Posterior vena cava (tissue), 2 donors: ENCODE measurements at regions not wholly inside any gene's neighbourhood (a gene's known extent, or its start where the extent isn't known, plus 50 kb on each side); places are given as distances from the start of the nearest gene placed in this dataset.
"Not testable (repeated sequence)": the region's sequence is repeated elsewhere in the genome, so short reads cannot be mapped to it uniquely, and the experiment has no call there.

Source experiments
- DNase-seq: peaks from one replicate; pipeline ENCODE4 v3.0.0-alpha.2; 2020; ENCODE audit warnings: low spot score
- intact Hi-C, 2 donors: fragments of 100-400 bp; cut with DNase I; formaldehyde crosslinking; loops; one replicate each; pipeline versions ENCODE4 v1.14.1 to v1.14.2; 2022 to 2023
- donor health status: DM: yes; HTN: yes; CAD: no.
- donor health status: DM: yes; HTN: yes; CAD: no.

DNA sequence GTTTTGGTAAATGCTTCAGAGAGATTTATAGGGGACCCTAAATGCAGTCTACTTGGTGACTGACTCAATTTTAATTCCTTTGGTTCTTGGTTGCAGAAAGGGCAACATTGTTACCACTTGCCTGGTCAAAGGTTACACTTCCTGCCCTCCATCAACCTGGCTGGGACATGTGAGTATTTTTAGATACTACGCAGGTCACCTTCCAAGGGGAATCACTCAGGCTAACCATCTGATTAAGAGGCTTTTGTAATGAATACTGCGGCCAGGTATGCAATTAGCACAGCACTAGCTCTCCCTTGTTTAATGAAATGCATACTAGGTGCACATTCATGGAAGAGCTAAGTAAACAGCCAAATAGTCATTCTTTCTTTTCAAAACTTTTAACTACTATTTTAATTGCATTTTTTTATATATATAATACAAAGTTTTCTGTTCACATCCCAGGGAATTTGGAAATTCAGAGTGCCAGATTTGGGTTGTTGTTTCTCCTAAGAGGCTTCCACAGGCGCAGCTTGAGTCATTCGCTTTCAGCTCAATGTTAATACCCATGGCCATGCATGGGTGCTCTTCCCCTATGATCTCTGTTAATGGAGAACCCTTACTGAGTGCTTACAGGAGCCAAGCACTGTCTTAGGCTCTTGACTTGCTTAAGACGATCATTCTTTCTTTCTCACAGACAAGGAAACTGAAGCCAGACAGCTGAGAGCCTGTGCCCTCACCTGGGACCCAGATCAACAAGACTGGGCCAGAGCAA is 152.2 kb downstream of the MTX2 start:
- intact Hi-C loops: no loop called here
- DNase-seq: no peak

DNA sequence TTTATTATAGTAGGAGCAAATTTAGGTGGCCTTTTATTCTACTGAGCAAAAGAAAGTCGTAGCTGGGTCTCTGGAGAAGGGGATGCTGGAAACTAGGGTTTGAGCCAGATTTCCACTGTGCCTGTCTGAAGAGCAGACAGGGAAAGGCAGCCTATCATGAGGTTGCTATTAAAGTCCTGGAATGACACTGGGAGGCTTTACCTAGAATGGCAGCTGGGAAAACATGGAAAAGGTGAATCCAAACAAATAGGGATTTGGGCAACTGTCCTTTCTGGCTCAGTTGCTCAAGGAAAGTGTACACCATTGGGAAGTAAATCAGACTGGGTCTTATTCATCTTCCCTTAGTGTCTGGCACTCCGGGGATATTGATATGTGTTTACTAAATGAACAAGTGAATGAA is 154.6 kb downstream of the MTX2 start:
- intact Hi-C loops: no loop called here
- no peak for DNase-seq

DNA sequence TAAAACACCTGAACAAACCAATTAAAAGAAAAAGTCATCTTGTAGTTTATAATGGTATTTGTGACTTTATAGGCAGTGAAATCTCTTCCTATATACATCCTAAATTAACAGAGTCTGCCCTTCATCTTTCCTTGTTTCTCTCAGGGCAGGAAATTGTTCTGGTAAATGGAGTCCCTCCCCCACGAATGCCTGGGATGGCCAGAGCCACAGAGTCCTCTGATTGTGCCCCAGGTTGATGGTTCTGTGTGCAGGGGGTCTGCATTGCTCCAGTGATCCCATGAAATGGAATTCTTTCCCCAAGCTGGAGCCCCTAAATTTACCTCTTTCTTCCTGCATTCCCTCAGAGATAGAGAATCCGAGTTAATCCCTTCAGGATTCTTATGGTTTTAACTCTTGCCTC is 155.5 kb downstream of the MTX2 start:
- intact Hi-C loops: no loop called here
- no peak for DNase-seq

DNA sequence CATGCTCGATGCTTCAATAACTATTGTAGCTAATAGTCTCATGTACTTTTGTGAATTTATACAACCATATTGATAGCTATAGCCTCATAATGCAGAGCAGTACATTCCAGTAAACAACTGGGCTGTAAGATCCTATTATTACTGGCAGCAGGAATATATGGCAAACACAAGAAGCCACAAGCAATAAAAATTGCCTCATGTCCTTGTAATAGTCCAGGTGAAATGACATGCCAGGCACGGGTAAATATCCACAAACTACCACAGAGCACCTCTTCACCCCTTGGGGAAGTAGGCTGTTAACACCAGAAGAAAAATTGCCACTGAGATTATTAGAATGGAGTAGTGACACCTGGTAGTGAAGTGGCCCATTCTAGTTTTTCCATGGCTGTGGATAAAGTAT is 158.3 kb downstream of the MTX2 start:
- intact Hi-C loops: no loop called here
- DNase-seq: no peak

DNA sequence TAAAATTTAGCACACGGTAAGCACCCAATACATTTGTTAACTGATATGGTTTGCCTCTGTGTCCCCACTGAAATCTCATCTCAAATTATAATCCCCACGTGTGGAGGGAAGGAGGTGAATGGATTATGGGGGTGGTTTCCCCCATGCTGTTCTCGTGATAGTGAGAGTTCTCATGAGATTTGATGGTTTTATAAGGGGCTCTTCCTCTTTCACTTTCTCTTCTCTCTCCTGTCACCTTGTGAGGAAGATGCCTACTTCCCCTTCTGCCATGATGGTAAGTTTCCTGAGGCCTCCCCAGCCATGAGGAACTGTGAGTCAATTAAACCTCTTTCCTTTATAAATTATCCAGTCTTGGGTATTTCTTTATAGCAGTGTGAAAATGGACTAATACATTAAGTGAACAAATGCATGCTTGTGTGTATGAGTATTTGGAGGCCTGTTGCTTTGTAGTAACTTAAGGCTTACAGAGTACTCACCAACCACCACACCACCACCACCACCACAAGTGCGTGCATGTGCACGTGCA is 159.8 kb downstream of the MTX2 start:
- DNase-seq, intact Hi-C loops: not testable (repeated sequence)

DNA sequence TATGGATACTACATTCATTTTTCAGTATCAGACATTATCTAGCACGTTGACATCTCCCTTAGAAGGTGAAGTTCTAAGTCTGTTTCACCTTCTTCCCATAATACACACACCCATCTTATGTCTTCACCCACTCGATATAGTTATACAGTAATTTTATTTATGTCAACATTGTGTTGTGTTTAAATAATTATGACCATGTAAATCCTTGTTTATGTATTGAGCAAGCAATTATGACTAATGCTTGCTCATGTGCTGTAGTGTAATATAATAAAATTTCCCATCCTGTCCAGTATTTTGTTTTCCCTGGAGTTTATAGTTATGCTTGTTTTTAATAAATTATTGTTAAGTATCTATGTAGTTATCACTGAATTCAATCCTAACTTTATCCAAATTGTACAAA is 163.2 kb downstream of the MTX2 start:
- DNase-seq: no peak
- intact Hi-C loops: no loop called here

DNA sequence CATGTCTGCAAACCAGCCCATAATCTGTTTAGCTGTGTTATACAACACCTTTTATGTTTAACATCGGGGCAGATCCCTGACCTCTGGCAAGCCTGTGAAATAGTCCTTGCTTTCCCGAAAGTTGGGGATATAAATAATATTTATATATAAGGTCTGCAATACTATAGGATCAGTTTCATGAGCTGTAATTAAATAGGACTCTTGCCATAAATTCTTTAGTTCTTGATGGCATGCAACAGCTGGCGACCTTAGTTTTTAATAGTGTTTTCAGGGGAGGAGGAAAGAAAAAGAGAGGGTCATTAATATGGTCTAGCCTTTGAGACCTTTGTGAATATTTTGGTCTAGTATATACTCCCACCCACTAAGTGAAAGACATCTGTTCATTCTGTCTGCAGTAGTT is 166.5 kb downstream of the MTX2 start:
- no peak for DNase-seq
- intact Hi-C loops: no loop called here

DNA sequence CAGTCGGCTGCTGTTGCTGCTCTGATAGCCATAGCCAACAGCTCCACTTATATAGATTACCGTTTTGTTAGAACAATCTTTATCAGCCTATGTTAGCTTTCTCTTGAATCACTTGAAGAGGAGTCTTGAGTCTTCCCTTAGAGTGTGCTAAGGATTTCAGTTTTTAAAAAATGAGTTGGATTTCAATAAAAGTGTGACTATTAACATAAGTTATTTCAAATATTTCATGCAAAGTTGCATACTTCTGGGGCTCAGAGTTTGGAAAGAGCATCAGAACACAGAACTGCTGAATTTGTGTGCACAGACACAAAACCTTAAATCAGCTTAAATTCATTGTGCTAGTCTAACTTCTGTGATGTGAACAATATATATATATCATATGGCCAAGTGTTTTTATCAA is 174.7 kb downstream of the MTX2 start:
- DNase-seq: no peak
- intact Hi-C loops: no loop called here

DNA sequence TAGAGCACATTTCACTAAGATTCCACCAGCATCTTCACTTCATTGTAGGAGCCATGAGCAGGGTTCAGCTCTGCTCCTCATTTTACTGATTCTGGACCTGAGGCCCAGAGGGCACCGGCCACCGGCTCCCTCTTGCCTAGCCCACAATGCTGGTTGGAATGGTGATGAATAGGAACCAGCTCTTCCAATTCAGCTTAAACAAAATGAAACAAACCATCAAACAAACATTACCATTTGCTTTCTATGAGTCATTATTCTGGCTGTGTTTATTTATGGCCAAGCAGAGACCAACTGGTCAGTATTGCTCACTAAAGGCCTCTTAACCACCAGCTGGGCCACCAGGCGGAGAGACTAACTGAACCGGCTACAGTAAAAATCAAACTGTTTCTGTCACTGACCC is 176.7 kb downstream of the MTX2 start:
- intact Hi-C loops: no loop called here
- no peak for DNase-seq

DNA sequence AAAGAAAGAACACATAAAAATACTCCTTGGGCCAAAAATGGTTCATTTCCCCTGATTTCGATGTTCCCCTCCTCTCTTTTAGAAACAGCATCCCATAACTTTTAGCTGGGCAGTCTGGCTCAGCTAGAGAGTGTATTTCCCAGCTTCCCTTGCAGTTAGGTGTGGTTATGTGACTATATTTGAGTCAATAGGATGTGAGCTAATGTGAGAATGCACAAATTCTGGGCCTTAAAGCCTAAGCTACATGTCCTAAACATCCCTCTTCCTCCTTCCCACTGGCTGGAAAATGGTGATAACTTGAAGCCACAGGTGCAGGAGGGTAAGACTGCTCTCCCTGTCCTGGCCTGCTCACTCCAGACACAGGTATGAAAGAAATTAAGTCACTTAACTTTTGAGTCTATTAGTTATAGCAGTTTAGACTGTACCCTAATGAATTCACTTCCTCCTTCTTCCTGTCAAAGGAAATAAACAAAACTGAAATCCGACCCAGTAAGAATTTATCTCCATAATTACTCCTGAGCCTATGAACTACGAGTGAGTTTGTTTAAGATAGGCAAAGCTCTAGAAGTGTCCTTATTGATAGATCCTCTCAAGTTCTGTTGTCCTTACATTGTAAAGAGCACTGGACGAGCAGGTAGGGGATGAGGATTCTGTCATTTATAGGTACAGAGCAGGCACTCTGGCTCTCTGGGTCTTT is 177.6 kb downstream of the MTX2 start:
- DNase-seq: no peak

DNA sequence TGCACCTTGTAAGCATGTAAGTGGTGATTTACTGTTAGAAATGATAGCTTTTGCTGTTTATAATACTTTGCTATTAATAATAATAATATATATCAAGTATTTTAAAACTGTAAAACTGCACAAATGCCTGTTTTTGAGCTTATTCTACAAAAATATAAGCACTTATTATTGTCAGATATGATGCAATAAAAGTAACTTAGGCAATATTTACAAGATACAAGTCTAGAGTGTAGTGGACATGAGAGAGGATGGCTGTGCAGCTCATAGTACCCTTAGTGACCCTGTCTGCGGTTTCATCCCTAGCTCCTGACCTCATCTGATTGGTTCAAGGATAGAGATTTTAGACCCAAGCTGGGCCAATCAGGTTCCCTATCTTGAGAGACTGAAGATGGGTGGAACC is 178.4 kb downstream of the MTX2 start:
- intact Hi-C loops: no loop called here
- no peak for DNase-seq

More for the DNA sequence above, 177.6 kb downstream of the MTX2 start:
- intact Hi-C loops: no loop called here

DNA sequence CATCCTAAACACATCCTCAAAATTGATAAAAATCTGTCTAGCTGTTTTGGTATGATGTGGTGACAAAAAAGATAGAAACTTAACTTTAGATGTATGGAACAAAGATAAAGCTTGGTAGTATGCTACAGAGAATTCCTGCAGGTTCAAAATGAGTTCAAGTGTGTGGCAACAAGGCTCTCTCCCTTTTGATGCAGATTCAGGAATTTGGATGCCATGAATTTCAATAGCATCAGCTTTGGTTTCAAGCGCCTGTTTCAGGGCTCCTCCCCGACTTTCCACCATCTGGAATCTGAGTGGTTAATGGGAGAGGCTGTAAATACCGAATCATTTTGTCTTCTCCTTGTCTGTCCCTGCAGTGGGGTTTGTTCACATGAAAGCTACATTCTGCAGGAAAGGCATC is 180.6 kb downstream of the MTX2 start:
- DNase-seq: no peak
- intact Hi-C loops: loop anchor here (5.0 kb wide), 2 partner anchors 92 to 308 kb away; no protein-coding TSS in a partner anchor

DNA sequence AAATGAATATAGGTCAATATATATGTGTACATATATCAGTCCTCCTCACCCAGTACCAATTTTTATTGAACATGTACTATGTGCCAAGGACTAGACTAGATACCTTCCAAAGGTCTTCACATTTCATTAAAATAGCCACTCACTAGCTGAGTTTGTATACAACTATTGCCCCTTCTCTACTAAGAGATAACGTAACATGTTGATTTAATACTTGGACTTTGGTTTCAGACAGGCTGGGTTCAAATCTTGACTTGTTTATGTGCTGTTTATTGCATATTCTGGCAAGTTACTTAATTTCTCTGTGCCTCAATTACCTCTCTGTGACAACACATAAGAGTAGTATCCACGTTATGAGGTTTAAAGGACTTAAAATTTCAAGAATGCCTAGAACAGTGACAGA is 184.5 kb downstream of the MTX2 start:
- no peak for DNase-seq
- intact Hi-C loops: loop anchor here (5.0 kb wide), 2 partner anchors 89 to 311 kb away; no protein-coding TSS in a partner anchor

DNA sequence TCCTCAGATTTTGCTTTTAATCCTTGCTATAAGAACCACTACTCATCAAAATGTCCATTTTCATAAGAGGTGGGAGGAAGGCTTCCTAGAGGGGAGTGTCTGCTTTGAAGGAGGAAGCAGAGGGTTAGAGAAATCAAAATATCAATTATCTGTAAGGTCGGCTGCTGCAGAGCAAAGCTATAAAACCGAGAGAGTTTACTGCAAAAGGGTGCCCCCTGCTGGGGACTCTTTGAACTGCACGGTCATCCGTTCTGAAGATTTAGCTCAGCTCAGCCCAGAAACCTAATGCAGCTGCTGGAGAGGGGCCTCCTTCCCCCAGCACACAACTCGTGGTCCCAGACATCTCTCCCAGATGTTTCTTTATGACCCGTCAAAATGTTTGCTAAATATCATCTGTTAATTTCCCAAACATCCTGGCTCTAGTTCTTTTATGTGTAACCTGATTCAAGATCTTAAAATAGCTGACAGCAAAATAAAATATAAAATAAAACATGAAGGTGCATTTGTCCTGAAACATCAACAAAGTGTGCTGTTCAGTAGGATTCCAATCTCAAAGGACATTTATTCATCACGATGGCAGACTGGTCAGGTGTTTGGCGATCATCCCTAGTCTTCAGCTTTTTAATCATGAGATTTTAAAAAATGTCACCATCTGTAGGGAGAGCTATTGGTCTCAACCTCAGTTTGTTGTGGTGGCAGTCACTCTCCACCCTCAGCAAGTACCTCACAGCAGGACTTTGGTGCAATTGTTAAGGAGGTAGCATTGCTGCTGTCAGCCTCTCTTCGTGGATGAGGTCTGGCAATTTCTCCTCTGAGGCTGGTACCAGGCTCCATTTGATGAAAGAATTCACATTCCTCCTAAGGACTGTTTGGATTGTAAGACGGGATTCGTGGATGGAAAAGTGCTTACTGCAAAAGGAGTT is 185.9 kb downstream of the MTX2 start:
- intact Hi-C loops: loop anchor here (5.0 kb wide), 2 partner anchors 87 to 313 kb away; no protein-coding TSS in a partner anchor
- DNase-seq: peak; percentile 94

DNA sequence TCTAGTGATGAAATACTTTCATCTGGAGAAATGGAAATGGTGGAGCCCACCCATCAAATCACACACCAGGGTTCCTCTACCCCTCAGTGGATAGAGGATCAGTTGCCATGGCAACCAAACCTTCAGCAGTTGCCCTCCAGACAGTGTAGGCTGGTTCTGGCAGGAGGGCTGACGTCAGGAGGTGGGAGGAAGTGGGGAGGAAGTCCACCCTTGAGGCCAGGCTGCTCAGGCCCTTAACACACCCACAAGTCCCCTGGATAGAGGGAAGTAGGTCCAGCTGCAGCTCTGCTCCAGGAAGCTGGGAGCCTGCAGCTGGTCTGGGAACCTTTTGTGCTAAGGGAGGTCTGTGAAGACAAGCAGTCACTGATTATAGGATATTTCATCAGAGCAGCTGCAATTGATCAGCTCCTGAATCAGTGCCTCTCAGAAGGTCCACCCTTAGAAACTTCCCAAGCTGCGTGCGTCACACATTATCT is 186.6 kb downstream of the MTX2 start:
- intact Hi-C loops: loop anchor here in 1 of 2 donors (5.0 kb wide), 1 partner anchor 314 kb away; no protein-coding TSS in a partner anchor
- no peak for DNase-seq

DNA sequence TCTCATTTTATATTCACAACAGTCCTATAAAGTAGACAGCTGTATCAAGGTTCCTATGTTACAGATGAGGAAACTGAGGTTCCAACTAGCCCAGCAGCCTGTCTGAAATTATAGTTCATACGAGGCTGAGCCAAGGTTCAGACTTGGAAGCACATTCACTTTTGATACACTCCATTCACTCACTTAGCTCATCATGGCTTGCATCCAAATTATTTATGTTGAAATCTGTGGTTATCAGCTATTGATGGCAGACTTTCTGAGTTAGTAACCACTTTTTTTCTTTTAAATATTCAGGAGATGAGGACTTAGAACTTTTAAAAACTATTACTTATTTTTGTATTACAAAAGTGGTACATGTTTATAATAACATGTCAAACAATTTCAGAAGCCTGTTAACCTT is 188.2 kb downstream of the MTX2 start:
- intact Hi-C loops: loop anchor here in 1 of 2 donors (5.0 kb wide), 1 partner anchor 315 kb away; no protein-coding TSS in a partner anchor
- no peak for DNase-seq

DNA sequence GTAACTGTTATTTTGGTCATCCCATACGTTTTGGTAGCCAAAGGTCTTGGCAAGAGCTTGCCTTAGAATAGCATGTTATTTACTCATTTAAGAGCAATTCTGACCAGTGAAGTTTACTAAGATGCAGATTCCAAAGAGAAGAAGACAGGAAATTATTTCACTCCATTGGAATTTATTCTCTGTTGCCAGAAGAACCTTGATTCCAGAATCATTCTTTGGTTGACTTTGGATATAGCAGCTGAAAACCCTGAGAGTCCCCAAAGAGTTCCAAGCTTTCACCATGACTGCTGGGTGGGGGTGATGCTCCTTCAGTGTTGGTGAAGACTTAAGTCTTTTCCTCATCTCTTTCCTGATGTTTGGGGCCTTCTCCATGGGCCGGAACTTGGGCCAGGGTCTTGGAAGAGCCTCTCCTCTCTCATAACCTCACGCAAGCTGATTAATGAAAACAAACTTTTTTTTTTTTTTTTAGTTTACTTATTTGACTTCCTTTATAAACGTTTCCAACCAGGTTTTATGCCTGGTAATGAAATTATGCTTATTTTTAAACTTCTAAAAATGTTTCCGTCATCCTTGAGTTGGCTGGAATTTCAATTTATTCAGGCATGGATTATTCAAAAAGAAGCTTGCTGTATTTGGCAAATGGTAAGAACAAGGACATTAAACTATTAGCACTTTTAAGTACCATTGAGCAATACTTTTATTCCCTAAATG is 192.0 kb downstream of the MTX2 start:
- intact Hi-C loops: no loop called here
- DNase-seq: no peak

DNA sequence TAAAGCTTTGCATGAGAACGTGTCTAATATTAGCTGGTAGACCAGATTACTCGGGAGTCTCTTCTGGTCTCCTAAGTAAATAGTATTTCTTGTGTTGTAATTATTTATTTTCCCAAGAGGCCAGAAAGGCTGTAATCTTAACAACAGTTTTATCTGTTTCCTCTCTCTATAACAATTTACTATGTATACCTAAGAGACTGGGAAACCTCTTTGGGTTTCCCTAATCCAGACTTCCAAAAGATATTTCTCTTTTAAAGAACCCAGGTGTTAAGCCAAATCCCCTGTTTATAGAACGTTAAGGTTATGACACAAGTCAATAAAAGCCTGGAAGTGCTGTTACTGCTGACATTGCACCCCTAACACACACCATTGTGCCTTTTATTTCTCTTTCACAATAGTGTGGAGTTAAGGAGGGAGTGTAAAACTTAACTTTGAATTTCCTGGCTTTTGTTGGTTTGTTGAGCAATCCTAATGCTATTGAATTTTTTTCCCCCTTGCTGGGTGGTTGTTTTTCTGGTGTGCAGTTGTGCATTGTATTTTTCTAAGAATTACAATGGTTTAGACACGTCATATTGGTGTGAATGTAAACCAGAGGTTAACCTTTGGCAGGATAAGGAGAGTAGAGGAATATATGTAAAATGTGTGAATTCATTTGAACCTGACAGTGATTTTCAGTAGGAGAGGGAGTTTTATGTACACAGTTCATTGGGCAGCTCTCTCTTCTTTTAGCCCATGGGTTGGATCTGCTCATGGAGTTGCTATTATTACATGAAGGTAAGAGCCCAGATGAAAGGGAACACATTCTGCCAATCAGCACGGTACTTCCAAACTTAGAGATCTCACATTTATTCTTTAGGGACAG is 192.8 kb downstream of the MTX2 start:
- DNase-seq: no peak
- intact Hi-C loops: no loop called here
